Mammary epithelial cell (primary cell): ENCODE measurements at regions not wholly inside any gene's neighbourhood (a gene's known extent, or its start where the extent isn't known, plus 50 kb on each side); places are given as distances from the start of the nearest gene placed in this dataset.

Experiments used
- CTCF ChIP-seq, 2 donors: IDR thresholded peaks in 1 of 2; conservative IDR thresholded peaks in 1 of 2; 2 replicates each; pipeline ENCODE4 v1.5.1; 2011 to 2012; ENCODE audit warnings: inconsistent platforms in 2 of 2, low read length in 2 of 2, mild to moderate bottlenecking in 2 of 2, control low read depth in 1 of 2, low read depth in 1 of 2; ENCODE audit not compliant: insufficient read depth in 1 of 2; ENCODE audit errors: extremely low read depth in 1 of 2
- EZH2 ChIP-seq: IDR thresholded peaks from 2 replicates; pipeline ENCODE4 v1.6.1; 2012; ENCODE audit warnings: low read length, inconsistent platforms, borderline replicate concordance

DNA sequence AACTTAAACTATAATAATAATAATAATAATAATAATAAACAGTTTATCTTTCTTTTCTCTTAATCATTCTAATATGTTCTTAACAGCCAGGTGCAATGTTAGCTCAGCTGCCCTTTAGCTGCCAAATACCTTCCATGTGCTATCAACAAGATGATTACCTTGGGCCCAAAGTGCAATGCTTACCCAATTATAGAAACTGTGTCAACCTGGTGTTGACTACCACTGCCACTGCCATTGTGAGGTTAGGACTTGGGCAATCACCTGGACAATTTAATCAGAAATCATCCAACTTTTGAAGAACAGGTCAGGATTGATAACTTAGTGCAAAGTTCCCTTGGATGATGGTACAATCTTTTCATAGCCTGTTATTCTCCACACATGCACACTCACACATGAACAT is 371.8 kb upstream of the SALL1 start:
- TF ChIP-seq EZH2 (no peak), CTCF (conservative IDR thresholded peaks at IDR 0.05 in 1 of 2, IDR thresholded peaks at IDR 0.05 in 1 of 2; ENCODE audit: extremely low read depth in 1 of 2, insufficient read depth in 1 of 2, low read depth in 1 of 2, low read length in 2 of 2) (no peak)
